SU-DHL-6 (cell line): ENCODE measurements at regions not wholly inside any gene's neighbourhood (a gene's known extent, or its start where the extent isn't known, plus 50 kb on each side); places are given as distances from the start of the nearest gene placed in this dataset.

Experiments
- EZH2phosphoT487 ChIP-seq: fragments of 200-600 bp; sonication (generic), shearing (Covaris generic); conservative IDR thresholded peaks from 2 replicates; pipeline ENCODE4 v1.6.1; 2018; ENCODE audit warnings: mild to moderate bottlenecking, antibody characterized with exemption, low read length, moderate library complexity, mixed read lengths
- TF ChIP-seq, protein P1 (sequence below): fragments of 200-600 bp; sonication (generic); IDR thresholded peaks from one replicate; pipeline ENCODE4 v1.5.1; 2017; ENCODE audit warnings: antibody characterized with exemption, mild to moderate bottlenecking, low read length, moderate library complexity; ENCODE audit not compliant: insufficient read depth, poor library complexity, severe bottlenecking

GRCh38 chr2:6043238-6043637, 351.1 kb downstream of the SOX11 start:
- TF ChIP-seq, protein P1, sequence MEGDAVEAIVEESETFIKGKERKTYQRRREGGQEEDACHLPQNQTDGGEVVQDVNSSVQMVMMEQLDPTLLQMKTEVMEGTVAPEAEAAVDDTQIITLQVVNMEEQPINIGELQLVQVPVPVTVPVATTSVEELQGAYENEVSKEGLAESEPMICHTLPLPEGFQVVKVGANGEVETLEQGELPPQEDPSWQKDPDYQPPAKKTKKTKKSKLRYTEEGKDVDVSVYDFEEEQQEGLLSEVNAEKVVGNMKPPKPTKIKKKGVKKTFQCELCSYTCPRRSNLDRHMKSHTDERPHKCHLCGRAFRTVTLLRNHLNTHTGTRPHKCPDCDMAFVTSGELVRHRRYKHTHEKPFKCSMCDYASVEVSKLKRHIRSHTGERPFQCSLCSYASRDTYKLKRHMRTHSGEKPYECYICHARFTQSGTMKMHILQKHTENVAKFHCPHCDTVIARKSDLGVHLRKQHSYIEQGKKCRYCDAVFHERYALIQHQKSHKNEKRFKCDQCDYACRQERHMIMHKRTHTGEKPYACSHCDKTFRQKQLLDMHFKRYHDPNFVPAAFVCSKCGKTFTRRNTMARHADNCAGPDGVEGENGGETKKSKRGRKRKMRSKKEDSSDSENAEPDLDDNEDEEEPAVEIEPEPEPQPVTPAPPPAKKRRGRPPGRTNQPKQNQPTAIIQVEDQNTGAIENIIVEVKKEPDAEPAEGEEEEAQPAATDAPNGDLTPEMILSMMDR, result no peak
- no peak for TF ChIP-seq EZH2phosphoT487
